DOHH2 (cell line): ENCODE measurements at regions not wholly inside any gene's neighbourhood (a gene's known extent, or its start where the extent isn't known, plus 50 kb on each side); places are given as distances from the start of the nearest gene placed in this dataset.

Experiments
- CTCF ChIP-seq: fragments of 200-600 bp; sonication (generic); IDR thresholded peaks from one replicate; pipeline ENCODE4 v1.5.1; 2014; ENCODE audit warnings: antibody characterized with exemption, mild to moderate bottlenecking, low read depth, low read length; ENCODE audit not compliant: poor library complexity, severe bottlenecking
- EZH2phosphoT487 ChIP-seq: fragments of 200-600 bp; sonication (generic); IDR thresholded peaks from 2 replicates; pipeline ENCODE4 v1.6.1; 2017; ENCODE audit warnings: borderline replicate concordance, mild to moderate bottlenecking, antibody characterized with exemption, low read length, moderate library complexity, mixed read lengths

DNA sequence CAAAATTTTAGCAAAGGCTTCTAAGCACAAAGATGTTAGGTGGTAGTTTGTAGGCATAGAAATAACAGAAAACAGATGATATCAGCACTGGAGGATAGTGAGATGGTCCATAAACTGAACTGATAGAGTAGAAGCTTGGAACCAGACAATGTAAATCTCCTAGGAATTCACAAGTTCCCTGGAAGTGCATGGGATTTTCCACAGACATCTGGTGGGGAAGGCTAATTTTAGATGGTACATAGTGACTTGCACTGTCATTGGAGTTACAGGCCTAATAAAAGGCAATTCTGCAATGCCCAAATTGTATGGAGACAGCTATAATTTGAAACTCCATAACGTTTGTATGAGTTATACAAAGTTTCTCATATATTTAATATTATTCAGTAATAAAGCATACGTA is 653.0 kb upstream of the MEF2C start:
- TF ChIP-seq CTCF (no peak), EZH2phosphoT487 (no peak)
